Sigmoid colon (tissue), 4 donors: ENCODE measurements at regions not wholly inside any gene's neighbourhood (a gene's known extent, or its start where the extent isn't known, plus 50 kb on each side); places are given as distances from the start of the nearest gene placed in this dataset.

ENCODE experiments used
- CTCF ChIP-seq, 4 experiments: fragments of 450-650 bp in 3 of 4; fragments of 200-600 bp in 1 of 4; IDR thresholded peaks; one replicate each; pipeline ENCODE4 v1.5.1; 2016 to 2019; ENCODE audit warnings: antibody characterized with exemption in 4 of 4, mild to moderate bottlenecking in 3 of 4, moderate library complexity in 2 of 4
- EP300 ChIP-seq, 4 donors: sonication (generic); formaldehyde crosslinking; IDR thresholded peaks; one replicate each; pipeline ENCODE4 v1.6.1; 2017; ENCODE audit warnings: antibody characterized with exemption in 4 of 4
- POLR2AphosphoS5 ChIP-seq, 4 donors: sonication (generic); formaldehyde crosslinking; IDR thresholded peaks; one replicate each; pipeline ENCODE4 v1.6.1; 2017; ENCODE audit warnings: antibody characterized with exemption in 4 of 4

GRCh38 chr11:13875643-13876042, 86.9 kb upstream of the SPON1 start:
- TF ChIP-seq CTCF (IDR thresholded peaks at IDR 0.05) (no peak), POLR2AphosphoS5 (IDR thresholded peaks at IDR 0.05) (no peak), EP300 (IDR thresholded peaks at IDR 0.05) (no peak)
